K562 (cell line): ENCODE measurements at regions not wholly inside any gene's neighbourhood (a gene's known extent, or its start where the extent isn't known, plus 50 kb on each side); places are given as distances from the start of the nearest gene placed in this dataset.

Source experiments
- ATAC-seq: fragments of 200-7000 bp; cut with Tn5 transposase; 3 replicates; pipeline ENCODE4 v1.9.1; 2020; ENCODE audit warnings: moderate library complexity
- BruUV-seq: library from RNA; stranded (reverse); fragments of 400-500 nt; replicated peaks from 2 replicates; lab custom pipeline; 2021; lab: Mats Ljungman, UMichigan
- CTCF ChIA-PET: fragments of 300-600 bp; formaldehyde crosslinking; extraction: SDS; loops from one replicate; lab custom pipeline; 2021; ENCODE audit warnings: low intra/inter-chr PET ratio; lab: Yijun Ruan, JAX
- POLR2A ChIA-PET: fragments of 300-600, 350-650 bp; sonication (Branson Sonifier 250); formaldehyde crosslinking; extraction: SDS; loops from one replicate; lab custom pipeline; 2021; ENCODE audit warnings: antibody characterized with exemption, inconsistent platforms; lab: Yijun Ruan, JAX
- DNase-seq, 4 experiments: peaks; one replicate each; pipeline versions ENCODE4 v3.0.0 to v3.0.0-alpha.2; 2011 to 2018; ENCODE audit warnings: low spot score in 3 of 4, mixed read lengths in 3 of 4; ENCODE audit errors: extremely low read depth in 1 of 4
- FAIRE-seq: peaks from 2 replicates; lab custom pipeline; 2011; peaks lifted over from hg19 to GRCh38; lab: Jason Lieb, UNC
- H2AFZ ChIP-seq: 2 replicates; pipeline ENCODE4 v1.6.0; 2011; ENCODE audit warnings: low read depth, low read length, control low read depth, inconsistent platforms
- H3K27ac ChIP-seq: fragments of 200-600 bp; 3 replicates; pipeline ENCODE4 v1.8.0; 2011; ENCODE audit warnings: low read depth, mild to moderate bottlenecking, control low read depth, inconsistent platforms, low read length, moderate library complexity, mixed read lengths; ENCODE audit errors: extremely low read depth
- H3K27me3 ChIP-seq, 2 experiments: fragments of 300-600 bp in 1 of 2; 2 replicates in 1 of 2; 3 replicates in 1 of 2; pipeline versions ENCODE4 v1.6.0 to v1.8.0; 2011; ENCODE audit warnings: inconsistent platforms in 2 of 2, low read length in 2 of 2, mild to moderate bottlenecking in 1 of 2, mixed read lengths in 1 of 2, moderate library complexity in 1 of 2; ENCODE audit not compliant: control insufficient read depth in 2 of 2, insufficient read depth in 2 of 2
- H3K36me3 ChIP-seq: fragments of 300-600 bp; 3 replicates; pipeline ENCODE4 v1.8.0; 2011; ENCODE audit warnings: mild to moderate bottlenecking, low read length, inconsistent platforms; ENCODE audit not compliant: control insufficient read depth, insufficient read depth
- H3K4me1 ChIP-seq, 2 experiments: fragments of 200-600 bp in 1 of 2; replicated peaks in 1 of 2; 2 replicates in 1 of 2; 3 replicates in 1 of 2; pipeline versions ENCODE4 v1.5.1 to v1.8.0; 2011; ENCODE audit warnings: inconsistent platforms in 2 of 2, low read length in 2 of 2, mild to moderate bottlenecking in 1 of 2, mixed read lengths in 1 of 2, moderate library complexity in 1 of 2; ENCODE audit not compliant: control insufficient read depth in 2 of 2, insufficient read depth in 2 of 2
- H3K4me2 ChIP-seq: 2 replicates; pipeline ENCODE4 v1.6.1; 2011; ENCODE audit warnings: low read length, control low read depth, inconsistent platforms, mixed read lengths; ENCODE audit not compliant: insufficient read depth
- H3K4me3 ChIP-seq: fragments of 200-600 bp; sonication (generic), shearing (Covaris generic); 2 replicates; pipeline ENCODE4 v1.5.1; 2016; ENCODE audit warnings: control low read depth, inconsistent platforms
- H3K79me2 ChIP-seq: fragments of 200-600 bp; 3 replicates; pipeline ENCODE4 v1.8.0; 2011; ENCODE audit warnings: low read length, inconsistent platforms; ENCODE audit not compliant: control insufficient read depth, insufficient read depth
- H3K9ac ChIP-seq, 2 experiments: 2 replicates each; pipeline versions ENCODE4 v1.6.0 to v1.6.1; 2011; ENCODE audit warnings: low read depth in 2 of 2, low read length in 2 of 2, control low read depth in 1 of 2, inconsistent platforms in 1 of 2, mild to moderate bottlenecking in 1 of 2, mixed read lengths in 1 of 2; ENCODE audit not compliant: insufficient read depth in 1 of 2
- H3K9me1 ChIP-seq: one replicate; pipeline ENCODE4 v1.6.0; 2011; ENCODE audit warnings: inconsistent platforms, mild to moderate bottlenecking, low read length, moderate library complexity; ENCODE audit not compliant: control insufficient read depth, insufficient read depth
- H3K9me3 ChIP-seq: replicated peaks from 2 replicates; pipeline ENCODE4 v1.5.1; 2011; ENCODE audit warnings: low read depth, low read length, inconsistent platforms; ENCODE audit not compliant: control insufficient read depth, insufficient read depth
- H4K20me1 ChIP-seq: replicated peaks from 2 replicates; pipeline ENCODE4 v1.6.1; 2011; ENCODE audit warnings: low read length, inconsistent platforms, mixed read lengths; ENCODE audit not compliant: control insufficient read depth, insufficient read depth
- DEAF1 ChIP-seq: fragments of 450-650 bp; formaldehyde crosslinking; IDR thresholded peaks from 2 replicates; pipeline ENCODE4 v1.4.0; 2020; ENCODE audit warnings: mild to moderate bottlenecking, moderate library complexity
- ERF ChIP-seq: fragments of 450-650 bp; formaldehyde crosslinking; IDR thresholded peaks from 2 replicates; pipeline ENCODE4 v1.4.0; 2020; ENCODE audit warnings: mild to moderate bottlenecking, mixed read lengths
- HOMEZ ChIP-seq: fragments of 250-450 bp; sonication (Bioruptor Pico); IDR thresholded peaks from 2 replicates; pipeline ENCODE4 v1.4.0; 2020; ENCODE audit warnings: mild to moderate bottlenecking, moderate library complexity
- MAFK ChIP-seq: IDR thresholded peaks from 2 replicates; pipeline ENCODE4 v1.6.1; 2011; ENCODE audit warnings: low read length, improper control_type of control experiment
- NKRF ChIP-seq: fragments of 450-650 bp; IDR thresholded peaks from 2 replicates; pipeline ENCODE4 v1.6.1; 2016; ENCODE audit warnings: borderline replicate concordance
- SMARCA4 ChIP-seq: fragments of 450-650 bp; IDR thresholded peaks from 2 replicates; pipeline ENCODE4 v1.6.1; 2016
- TAL1 ChIP-seq: fragments of 450-650 bp; IDR thresholded peaks from 2 replicates; pipeline ENCODE4 v1.6.1; 2016; ENCODE audit warnings: mild to moderate bottlenecking
- TCF7 ChIP-seq: sonication (generic); IDR thresholded peaks from 2 replicates; pipeline ENCODE4 v1.6.1; 2016; ENCODE audit warnings: antibody characterized with exemption, borderline replicate concordance
- ZBTB12 ChIP-seq: fragments of 250-450 bp; sonication (Bioruptor Pico); IDR thresholded peaks from 2 replicates; pipeline ENCODE4 v1.4.0; 2020
- ZBTB2 ChIP-seq: fragments of 450-650 bp; IDR thresholded peaks from 2 replicates; pipeline ENCODE4 v1.6.1; 2016; ENCODE audit warnings: antibody characterized with exemption
- ZNF174 ChIP-seq: fragments of 250-450 bp; sonication (Bioruptor Pico); IDR thresholded peaks from 2 replicates; pipeline ENCODE4 v1.4.0; 2020; ENCODE audit warnings: mild to moderate bottlenecking
- ZNF316 ChIP-seq: fragments of 450-650 bp; IDR thresholded peaks from 2 replicates; pipeline ENCODE4 v1.6.1; 2016
- ZNF695 ChIP-seq: fragments of 450-650 bp; formaldehyde crosslinking; IDR thresholded peaks from 2 replicates; pipeline ENCODE4 v1.4.0; 2020; ENCODE audit warnings: mild to moderate bottlenecking, moderate library complexity
- WGBS: fragments of 100-300 bp; shearing (Covaris generic); methylation state at CpG from one replicate; pipeline ENCODE4 v1.1.6; 2016; ENCODE audit warnings: low coverage, mixed read lengths; ENCODE audit not compliant: insufficient coverage; ENCODE audit errors: missing lambda C conversion rate; 5-methylcytosine and 5-hydroxymethylcytosine counted together
- in situ Hi-C: fragments of 300-500 bp; cut with MboI; formaldehyde crosslinking; loops from 4 replicates; pipeline ENCODE4 v1.15.0; 2018; ENCODE audit warnings: inconsistent platforms, mixed read lengths
- intact Hi-C: fragments of 100-400 bp; cut with micrococcal nuclease; formaldehyde crosslinking; loops from 2 replicates; pipeline ENCODE4 v1.14.2; 2022

- Histone ChIP-seq H3K4me3 (no peak overlapping the region), H3K27me3 (peaks cover 7 to 26% of the 10 kb centered on the region in 2 experiments; a peak in 4 of 5 replicates), H3K4me2 (no peak overlapping the region), H4K20me1 (no peaks in the 10 kb centered on the region; the same call in none of the 2 replicates), H3K9ac (no peak overlapping the region), H3K4me1 (no peaks in the 10 kb centered on the region), H3K36me3 (no peaks in the 10 kb centered on the region), H3K9me1 (no peaks in the 10 kb centered on the region), H3K9me3 (no peaks in the 10 kb centered on the region), H2AFZ (no peak overlapping the region), H3K27ac (no peak overlapping the region), H3K79me2 (no peaks in the 10 kb centered on the region)
- FAIRE-seq (no peak), DNase-seq (no peak), ATAC-seq (no peak)
- TF ChIP-seq ERF: no peak
- no peak for TF ChIP-seq ZBTB2
- TF ChIP-seq ZNF695 (CRISPR knock-in tag): no peak
- no peak for TF ChIP-seq TAL1
- TF ChIP-seq SMARCA4: no peak
- TF ChIP-seq ZBTB12 (CRISPR knock-in tag): no peak
- TF ChIP-seq TCF7: no peak
- no peak for TF ChIP-seq MAFK
- TF ChIP-seq DEAF1 (CRISPR knock-in tag): no peak
- TF ChIP-seq ZNF316: no peak
- no peak for TF ChIP-seq HOMEZ (CRISPR knock-in tag)
- no peak for TF ChIP-seq NKRF
- no peak for TF ChIP-seq ZNF174 (CRISPR knock-in tag)
- POLR2A ChIA-PET: interaction anchor here (1.0 kb wide), 1 partner anchor 12 kb away, joined by 4 read pairs; no protein-coding TSS in a partner anchor
- in situ Hi-C loops (no loop called here), intact Hi-C loops (no loop called here)
- no TSS peak for BruUV-seq
- 1% methylated on average over 5 of the region's 5 CpGs for WGBS
- CTCF ChIA-PET: interaction anchor here (0.6 kb wide), 1 partner anchor 145 kb away, joined by 4 read pairs; no protein-coding TSS in a partner anchor
Observed at GRCh38 chr11:130533871-130534270, 85.4 kb downstream of the ADAMTS15 start.
